H9 (cell line): ENCODE measurements at regions not wholly inside any gene's neighbourhood (a gene's known extent, or its start where the extent isn't known, plus 50 kb on each side); places are given as distances from the start of the nearest gene placed in this dataset.

ENCODE experiments used
- DNase-seq: peaks from one replicate; pipeline ENCODE4 v3.0.0-alpha.2; 2017
- H2AFZ ChIP-seq: one replicate; pipeline ENCODE4 v1.6.1; 2013; ENCODE audit warnings: mild to moderate bottlenecking, low read length, control low read depth, moderate library complexity
- H2AK5ac ChIP-seq: 2 replicates; pipeline ENCODE4 v1.6.1; 2013; ENCODE audit warnings: low read length, control low read depth, mixed read lengths; ENCODE audit not compliant: insufficient read length
- H2BK120ac ChIP-seq: one replicate; pipeline ENCODE4 v1.6.1; 2013; ENCODE audit warnings: low read depth, mild to moderate bottlenecking, low read length, control low read depth, inconsistent platforms; ENCODE audit not compliant: poor library complexity, severe bottlenecking
- H2BK12ac ChIP-seq: 2 replicates; pipeline ENCODE4 v1.6.1; 2013; ENCODE audit warnings: low read length, control low read depth, mixed read lengths, low read depth; ENCODE audit not compliant: insufficient read length
- H2BK15ac ChIP-seq: 2 replicates; pipeline ENCODE4 v1.6.1; 2013; ENCODE audit warnings: low read depth, low read length, control low read depth
- H2BK20ac ChIP-seq: one replicate; pipeline ENCODE4 v1.6.1; 2013; ENCODE audit warnings: low read depth, mild to moderate bottlenecking, low read length, control low read depth, inconsistent platforms; ENCODE audit not compliant: poor library complexity, severe bottlenecking
- H2BK5ac ChIP-seq: 2 replicates; pipeline ENCODE4 v1.6.1; 2013; ENCODE audit warnings: low read length, control low read depth, mixed read lengths; ENCODE audit not compliant: insufficient read length
- H3K14ac ChIP-seq: 2 replicates; pipeline ENCODE4 v1.6.1; 2013; ENCODE audit warnings: low read length, control low read depth; ENCODE audit not compliant: insufficient read depth
- H3K18ac ChIP-seq: 2 replicates; pipeline ENCODE4 v1.6.1; 2013; ENCODE audit warnings: low read depth, mild to moderate bottlenecking, mixed read lengths, low read length, control low read depth; ENCODE audit not compliant: insufficient read length
- H3K23ac ChIP-seq: 2 replicates; pipeline ENCODE4 v1.6.1; 2013; ENCODE audit warnings: low read length, control low read depth, mixed read lengths, low read depth; ENCODE audit not compliant: insufficient read length
- H3K23me2 ChIP-seq: 2 replicates; pipeline ENCODE4 v1.6.1; 2013; ENCODE audit warnings: low read depth, mild to moderate bottlenecking, mixed read lengths, low read length, control low read depth; ENCODE audit not compliant: insufficient read length, poor library complexity, severe bottlenecking
- H3K27ac ChIP-seq: 2 replicates; pipeline ENCODE4 v1.5.1; 2013; ENCODE audit warnings: low read length, control low read depth, mixed read lengths, low read depth; ENCODE audit not compliant: insufficient read length
- H3K27me3 ChIP-seq: 2 replicates; pipeline ENCODE4 v1.6.1; 2013; ENCODE audit warnings: low read length, control low read depth, inconsistent platforms; ENCODE audit not compliant: insufficient read depth
- H3K4ac ChIP-seq: 2 replicates; pipeline ENCODE4 v1.6.1; 2013; ENCODE audit warnings: low read depth, mild to moderate bottlenecking, control low read depth, inconsistent platforms, low read length, moderate library complexity
- H3K4me1 ChIP-seq: 2 replicates; pipeline ENCODE4 v1.6.1; 2013; ENCODE audit warnings: low read length, control low read depth, inconsistent platforms; ENCODE audit not compliant: insufficient read depth
- H3K4me2 ChIP-seq: 2 replicates; pipeline ENCODE4 v1.6.1; 2013; ENCODE audit warnings: low read length, control low read depth, mixed read lengths; ENCODE audit not compliant: insufficient read length, insufficient read depth
- H3K56ac ChIP-seq: 2 replicates; pipeline ENCODE4 v1.6.1; 2013; ENCODE audit warnings: low read depth, mild to moderate bottlenecking, mixed read lengths, low read length, control low read depth; ENCODE audit not compliant: insufficient read length
- H3K79me1 ChIP-seq: 2 replicates; pipeline ENCODE4 v1.6.1; 2013; ENCODE audit warnings: low read depth, mild to moderate bottlenecking, moderate library complexity, low read length, control low read depth, inconsistent platforms; ENCODE audit not compliant: insufficient read depth, poor library complexity, severe bottlenecking
- H3K79me2 ChIP-seq: 2 replicates; pipeline ENCODE4 v1.6.1; 2013; ENCODE audit warnings: low read length, control low read depth, inconsistent platforms; ENCODE audit not compliant: insufficient read depth
- H3K9ac ChIP-seq: 2 replicates; pipeline ENCODE4 v1.6.1; 2013; ENCODE audit warnings: low read length, control low read depth, mixed read lengths; ENCODE audit not compliant: insufficient read length; ENCODE audit errors: extremely low read depth
- H3K9me3 ChIP-seq: one replicate; pipeline ENCODE4 v1.6.1; 2013; ENCODE audit warnings: low read depth, low read length, inconsistent platforms; ENCODE audit not compliant: control insufficient read depth
- H3T11ph ChIP-seq: one replicate; pipeline ENCODE4 v1.6.1; 2013; ENCODE audit warnings: mild to moderate bottlenecking, low read length, control low read depth, inconsistent platforms
- H4K20me1 ChIP-seq: one replicate; pipeline ENCODE4 v1.6.1; 2013; ENCODE audit not compliant: control insufficient read depth, insufficient read length, insufficient read depth
- H4K5ac ChIP-seq: 2 replicates; pipeline ENCODE4 v1.6.1; 2013; ENCODE audit warnings: low read depth, mild to moderate bottlenecking, mixed read lengths, low read length, control low read depth; ENCODE audit not compliant: insufficient read length
- H4K8ac ChIP-seq: replicated peaks from 2 replicates; pipeline ENCODE4 v1.6.1; 2013; ENCODE audit warnings: low read length, control low read depth, mixed read lengths, low read depth; ENCODE audit not compliant: insufficient read length
- H4K91ac ChIP-seq: 2 replicates; pipeline ENCODE4 v1.6.1; 2013; ENCODE audit warnings: low read depth, mild to moderate bottlenecking, moderate library complexity, mixed read lengths, low read length, control low read depth; ENCODE audit not compliant: insufficient read length
- H3K27ac Mint-ChIP-seq, 3 experiments: 2 replicates in 2 of 3; 3 replicates in 1 of 3; pipeline ENCODE4 v1.8.0; 2020 to 2021; ENCODE audit warnings: mixed read lengths in 3 of 3, mild to moderate bottlenecking in 1 of 3, moderate library complexity in 1 of 3
- H3K27me3 Mint-ChIP-seq: 2 replicates; pipeline ENCODE4 v1.8.0; 2021; ENCODE audit warnings: low read depth, mild to moderate bottlenecking, moderate library complexity, mixed read lengths
- H3K36me3 Mint-ChIP-seq, 3 experiments: 2 replicates in 2 of 3; 3 replicates in 1 of 3; pipeline ENCODE4 v1.8.0; 2020 to 2021; ENCODE audit warnings: low read depth in 3 of 3, mixed read lengths in 3 of 3; ENCODE audit not compliant: insufficient read depth in 1 of 3
- H3K4me1 Mint-ChIP-seq, 2 experiments: 2 replicates each; pipeline ENCODE4 v1.8.0; 2020; ENCODE audit warnings: mixed read lengths in 2 of 2
- H3K4me3 Mint-ChIP-seq, 2 experiments: 2 replicates in 1 of 2; 3 replicates in 1 of 2; pipeline ENCODE4 v1.8.0; 2020 to 2021; ENCODE audit warnings: mild to moderate bottlenecking in 2 of 2, mixed read lengths in 2 of 2, moderate library complexity in 1 of 2
- H3K9me3 Mint-ChIP-seq, 2 experiments: 2 replicates in 1 of 2; 3 replicates in 1 of 2; pipeline ENCODE4 v1.8.0; 2020; ENCODE audit warnings: mild to moderate bottlenecking in 2 of 2, mixed read lengths in 2 of 2, moderate library complexity in 1 of 2
- WGBS: extraction: QIAGEN DNeasy Blood & Tissue Kit; methylation state at CpG from one replicate; pipeline ENCODE4 v1.1.7; 2013; ENCODE audit warnings: missing lambda C conversion rate, low lambda C conversion rate, mixed read lengths; ENCODE audit not compliant: insufficient read length; ENCODE audit errors: extremely low coverage; 5-methylcytosine and 5-hydroxymethylcytosine counted together
- TF ChIP-seq, protein P1 (sequence below): fragments of 200-600 bp; sonication (generic); conservative IDR thresholded peaks from 3 replicates; pipeline ENCODE4 v1.8.0; 2021; ENCODE audit warnings: antibody characterized with exemption, mild to moderate bottlenecking

DNA sequence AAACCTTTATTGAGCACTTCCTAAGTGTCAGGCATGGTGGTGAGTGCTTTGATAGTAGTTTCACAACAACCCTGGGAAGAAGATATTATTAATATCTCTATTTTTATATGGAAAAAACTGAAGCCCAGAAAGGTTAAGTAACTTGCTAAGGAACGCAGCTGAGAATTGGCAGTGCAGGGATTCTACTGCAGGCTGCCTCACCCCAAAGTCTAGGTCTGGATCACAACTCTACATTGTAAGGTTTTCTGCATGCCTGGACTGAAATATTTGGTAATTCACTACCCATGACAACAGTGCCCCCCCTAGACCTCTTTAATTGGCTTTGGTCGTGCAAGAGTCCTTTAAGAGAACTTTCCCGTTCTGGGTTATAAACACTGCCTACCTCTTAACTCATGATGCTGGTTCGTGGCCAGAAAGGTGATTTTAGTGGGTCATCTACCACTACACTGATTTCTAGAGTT lies 67.1 kb upstream of the KCNQ5 start:
- H3K79me1 ChIP-seq, result no peaks in the 10 kb centered on the region
- H2BK5ac ChIP-seq, result no peak overlapping the region
- TF ChIP-seq, protein P1, sequence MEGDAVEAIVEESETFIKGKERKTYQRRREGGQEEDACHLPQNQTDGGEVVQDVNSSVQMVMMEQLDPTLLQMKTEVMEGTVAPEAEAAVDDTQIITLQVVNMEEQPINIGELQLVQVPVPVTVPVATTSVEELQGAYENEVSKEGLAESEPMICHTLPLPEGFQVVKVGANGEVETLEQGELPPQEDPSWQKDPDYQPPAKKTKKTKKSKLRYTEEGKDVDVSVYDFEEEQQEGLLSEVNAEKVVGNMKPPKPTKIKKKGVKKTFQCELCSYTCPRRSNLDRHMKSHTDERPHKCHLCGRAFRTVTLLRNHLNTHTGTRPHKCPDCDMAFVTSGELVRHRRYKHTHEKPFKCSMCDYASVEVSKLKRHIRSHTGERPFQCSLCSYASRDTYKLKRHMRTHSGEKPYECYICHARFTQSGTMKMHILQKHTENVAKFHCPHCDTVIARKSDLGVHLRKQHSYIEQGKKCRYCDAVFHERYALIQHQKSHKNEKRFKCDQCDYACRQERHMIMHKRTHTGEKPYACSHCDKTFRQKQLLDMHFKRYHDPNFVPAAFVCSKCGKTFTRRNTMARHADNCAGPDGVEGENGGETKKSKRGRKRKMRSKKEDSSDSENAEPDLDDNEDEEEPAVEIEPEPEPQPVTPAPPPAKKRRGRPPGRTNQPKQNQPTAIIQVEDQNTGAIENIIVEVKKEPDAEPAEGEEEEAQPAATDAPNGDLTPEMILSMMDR, result no peak
- Mint-ChIP-seq H3K36me3 (no peaks in the 10 kb centered on the region), H3K4me1 (peaks cover 36 to 45% of the 10 kb centered on the region in 2 experiments), H3K4me3 (no peak overlapping the region), H3K27ac (peak overlapping the region in 2 of 3 experiments; percentile 10 to 85; a peak in 3 of 7 replicates), H3K27me3 (no peaks in the 10 kb centered on the region), H3K9me3 (no peaks in the 10 kb centered on the region)
- no peak overlapping the region for H4K5ac ChIP-seq
- H4K20me1 ChIP-seq, result no peaks in the 10 kb centered on the region
- H3K79me2 ChIP-seq, result no peaks in the 10 kb centered on the region
- no peak overlapping the region for H3K9ac ChIP-seq
- no peak overlapping the region for H2AFZ ChIP-seq
- H2BK15ac ChIP-seq, result no peak overlapping the region
- no peak overlapping the region for H2BK120ac ChIP-seq
- no peaks in the 10 kb centered on the region for H3K27me3 ChIP-seq
- H3K18ac ChIP-seq, result no peak overlapping the region
- H2BK20ac ChIP-seq, result peak overlapping the region; percentile 49
- no peak overlapping the region for H2AK5ac ChIP-seq
- H3K23ac ChIP-seq, result no peak overlapping the region
- no peak overlapping the region for H4K8ac ChIP-seq
- no peak overlapping the region for H3K14ac ChIP-seq
- no peak for DNase-seq
- no CpG with 5 or more reads among the region's 4 CpGs for WGBS
- no peak overlapping the region for H4K91ac ChIP-seq
- H3K4ac ChIP-seq, result no peak overlapping the region
- no peaks in the 10 kb centered on the region for H3K9me3 ChIP-seq
- no peak overlapping the region for H2BK12ac ChIP-seq
- H3K27ac ChIP-seq, result no peak overlapping the region
- H3K4me2 ChIP-seq, result no peak overlapping the region
- H3K23me2 ChIP-seq, result no peaks in the 10 kb centered on the region
- no peak overlapping the region for H3T11ph ChIP-seq
- no peak overlapping the region for H3K56ac ChIP-seq
- peaks cover 12% of the 10 kb centered on the region; the same call in 1 of the 2 replicates for H3K4me1 ChIP-seq
